Hepatocyte (in vitro differentiated cells): ENCODE measurements at regions not wholly inside any gene's neighbourhood (a gene's known extent, or its start where the extent isn't known, plus 50 kb on each side); places are given as distances from the start of the nearest gene placed in this dataset.

Source experiments
- DNase-seq: peaks from one replicate; pipeline ENCODE4 v3.0.0-alpha.2; 2016; ENCODE audit warnings: low spot score
- H2AFZ ChIP-seq: fragments of 200-600 bp; sonication (generic); 2 replicates; pipeline ENCODE4 v1.6.0; 2016; ENCODE audit warnings: antibody characterized with exemption, mild to moderate bottlenecking
- H3K27ac ChIP-seq: fragments of 200-600 bp; sonication (generic); 2 replicates; pipeline ENCODE4 v1.5.1; 2016; ENCODE audit warnings: mild to moderate bottlenecking
- H3K27me3 ChIP-seq: fragments of 200-600 bp; sonication (generic); 2 replicates; pipeline ENCODE4 v1.6.1; 2016
- H3K36me3 ChIP-seq: fragments of 200-600 bp; sonication (generic); replicated peaks from 2 replicates; pipeline ENCODE4 v1.5.1; 2016; ENCODE audit warnings: low read depth; ENCODE audit not compliant: insufficient read depth
- H3K4me1 ChIP-seq: fragments of 200-600 bp; sonication (generic); 2 replicates; pipeline ENCODE4 v1.5.1; 2016; ENCODE audit warnings: mild to moderate bottlenecking, moderate library complexity; ENCODE audit not compliant: insufficient read depth
- H3K4me2 ChIP-seq: fragments of 200-600 bp; sonication (generic); 2 replicates; pipeline ENCODE4 v1.6.0; 2016
- H3K4me3 ChIP-seq: fragments of 200-600 bp; sonication (generic); 2 replicates; pipeline ENCODE4 v1.5.1; 2016; ENCODE audit warnings: mild to moderate bottlenecking
- H3K79me2 ChIP-seq: fragments of 200-600 bp; sonication (generic); 2 replicates; pipeline ENCODE4 v1.6.0; 2017; ENCODE audit warnings: mild to moderate bottlenecking
- H3K9me2 ChIP-seq: fragments of 200-600 bp; sonication (generic); replicated peaks from 2 replicates; pipeline ENCODE4 v1.6.0; 2017; ENCODE audit warnings: mild to moderate bottlenecking; ENCODE audit not compliant: insufficient read depth
- H3K9me3 ChIP-seq: fragments of 200-600 bp; sonication (generic); 2 replicates; pipeline ENCODE4 v1.5.1; 2016; ENCODE audit warnings: low read depth, mild to moderate bottlenecking
- H4K20me1 ChIP-seq: fragments of 200-600 bp; sonication (generic); 2 replicates; pipeline ENCODE4 v1.6.0; 2016; ENCODE audit warnings: mild to moderate bottlenecking; ENCODE audit not compliant: insufficient read depth, poor library complexity, severe bottlenecking
- CTCF ChIP-seq: fragments of 200-600 bp; sonication (generic); IDR thresholded peaks from 2 replicates; pipeline ENCODE4 v1.5.1; 2016; ENCODE audit warnings: antibody characterized with exemption, mild to moderate bottlenecking; ENCODE audit not compliant: poor library complexity
- EZH2 ChIP-seq: fragments of 200-600 bp; sonication (generic); IDR thresholded peaks from 2 replicates; pipeline ENCODE4 v1.6.1; 2016; ENCODE audit warnings: antibody characterized with exemption, mild to moderate bottlenecking, borderline replicate concordance
- EZH2phosphoT487 ChIP-seq: fragments of 200-600 bp; sonication (generic); IDR thresholded peaks from one replicate; pipeline ENCODE4 v1.6.1; 2018; ENCODE audit warnings: antibody characterized with exemption, mild to moderate bottlenecking, low read depth, moderate library complexity; ENCODE audit not compliant: unreplicated experiment, severe bottlenecking
- WGBS: methylation state at CpG from one replicate; pipeline ENCODE4 v1.1.6; 2016; ENCODE audit warnings: low lambda C conversion rate; ENCODE audit errors: missing lambda C conversion rate; 5-methylcytosine and 5-hydroxymethylcytosine counted together

- Histone ChIP-seq H3K27me3 (no peaks in the 10 kb centered on the region), H2AFZ (no peak overlapping the region), H3K27ac (no peak overlapping the region), H3K9me2 (no peaks in the 10 kb centered on the region), H4K20me1 (no peaks in the 10 kb centered on the region), H3K4me1 (no peaks in the 10 kb centered on the region), H3K79me2 (no peaks in the 10 kb centered on the region), H3K36me3 (no peaks in the 10 kb centered on the region), H3K9me3 (no peaks in the 10 kb centered on the region), H3K4me3 (no peak overlapping the region), H3K4me2 (no peak overlapping the region)
- no peak for DNase-seq
- no peak for TF ChIP-seq EZH2
- TF ChIP-seq CTCF: no peak
- TF ChIP-seq EZH2phosphoT487: no peak
- 80% methylated on average over 4 of the region's 4 CpGs for WGBS
Observed at GRCh38 chr3:78176869-78177268, 1137.0 kb downstream of the ROBO2 start.

GRCh38 chr3:78177780-78178179 is 1137.9 kb downstream of the ROBO2 start:
- H3K4me3 ChIP-seq: no peak overlapping the region
- TF ChIP-seq EZH2phosphoT487 (no peak), CTCF (no peak), EZH2 (no peak)
- no peaks in the 10 kb centered on the region for H4K20me1 ChIP-seq
- no peaks in the 10 kb centered on the region for H3K9me3 ChIP-seq
- H3K27me3 ChIP-seq: no peaks in the 10 kb centered on the region
- H3K79me2 ChIP-seq: no peaks in the 10 kb centered on the region
- H3K4me2 ChIP-seq: no peak overlapping the region
- H2AFZ ChIP-seq: no peak overlapping the region
- no peaks in the 10 kb centered on the region for H3K9me2 ChIP-seq
- no peak for DNase-seq
- 88% methylated on average over 2 of the region's 2 CpGs for WGBS
- no peaks in the 10 kb centered on the region for H3K36me3 ChIP-seq
- no peak overlapping the region for H3K27ac ChIP-seq
- H3K4me1 ChIP-seq: no peaks in the 10 kb centered on the region

- no peaks in the 10 kb centered on the region for H3K4me1 ChIP-seq
- no peak for DNase-seq
- no peaks in the 10 kb centered on the region for H3K79me2 ChIP-seq
- TF ChIP-seq EZH2phosphoT487: no peak
- TF ChIP-seq CTCF: no peak
- TF ChIP-seq EZH2: no peak
- no peaks in the 10 kb centered on the region for H3K27me3 ChIP-seq
- no peak overlapping the region for H3K27ac ChIP-seq
- H3K9me3 ChIP-seq: no peaks in the 10 kb centered on the region
- no peak overlapping the region for H3K4me3 ChIP-seq
- H4K20me1 ChIP-seq: no peaks in the 10 kb centered on the region
- H3K36me3 ChIP-seq: no peaks in the 10 kb centered on the region
- H3K4me2 ChIP-seq: no peak overlapping the region
- H3K9me2 ChIP-seq: no peaks in the 10 kb centered on the region
- no peak overlapping the region for H2AFZ ChIP-seq
Observed at GRCh38 chr3:78178209-78178608, 1138.3 kb downstream of the ROBO2 start.

GRCh38 chr3:78178740-78179363 is 1139.0 kb downstream of the ROBO2 start:
- 88% methylated on average over 1 of the region's 1 CpG for WGBS
- Histone ChIP-seq H3K4me1 (no peaks in the 10 kb centered on the region), H3K9me2 (no peaks in the 10 kb centered on the region), H3K27ac (no peak overlapping the region), H4K20me1 (no peaks in the 10 kb centered on the region), H2AFZ (no peak overlapping the region), H3K4me2 (no peak overlapping the region), H3K9me3 (no peaks in the 10 kb centered on the region), H3K36me3 (no peaks in the 10 kb centered on the region), H3K79me2 (no peaks in the 10 kb centered on the region), H3K27me3 (no peaks in the 10 kb centered on the region), H3K4me3 (no peak overlapping the region)
- no peak for TF ChIP-seq CTCF
- no peak for TF ChIP-seq EZH2phosphoT487
- TF ChIP-seq EZH2: no peak
- DNase-seq: no peak
